HG02678 (cell line): ENCODE measurements at regions not wholly inside any gene's neighbourhood (a gene's known extent, or its start where the extent isn't known, plus 50 kb on each side); places are given as distances from the start of the nearest gene placed in this dataset.

ENCODE experiments used
- ATAC-seq: cut with Tn5 transposase; IDR thresholded peaks from one replicate; pipeline ENCODE4 v1.9.1; 2021; ENCODE audit warnings: mild to moderate bottlenecking, moderate library complexity; ENCODE audit not compliant: unreplicated experiment

DNA sequence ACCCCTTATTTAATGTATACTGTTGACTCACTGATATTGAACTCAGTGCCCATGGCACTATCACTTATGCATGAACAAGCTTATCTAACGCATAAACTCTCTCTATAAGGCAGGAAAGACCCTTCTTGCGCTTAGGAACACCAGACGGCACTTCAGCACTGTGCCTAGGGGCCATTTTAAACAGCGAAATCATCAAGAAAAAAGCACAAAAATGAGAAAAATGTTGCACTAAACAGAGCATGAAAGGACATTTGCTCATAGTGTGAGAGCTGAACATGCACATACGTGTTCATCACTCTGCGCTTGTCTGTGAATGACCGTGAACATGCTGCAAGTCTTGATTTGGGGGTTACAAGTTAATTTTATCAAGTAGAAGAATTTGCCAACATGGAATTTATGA is 109.6 kb downstream of the WDR11 start:
- ATAC-seq, result no peak

DNA sequence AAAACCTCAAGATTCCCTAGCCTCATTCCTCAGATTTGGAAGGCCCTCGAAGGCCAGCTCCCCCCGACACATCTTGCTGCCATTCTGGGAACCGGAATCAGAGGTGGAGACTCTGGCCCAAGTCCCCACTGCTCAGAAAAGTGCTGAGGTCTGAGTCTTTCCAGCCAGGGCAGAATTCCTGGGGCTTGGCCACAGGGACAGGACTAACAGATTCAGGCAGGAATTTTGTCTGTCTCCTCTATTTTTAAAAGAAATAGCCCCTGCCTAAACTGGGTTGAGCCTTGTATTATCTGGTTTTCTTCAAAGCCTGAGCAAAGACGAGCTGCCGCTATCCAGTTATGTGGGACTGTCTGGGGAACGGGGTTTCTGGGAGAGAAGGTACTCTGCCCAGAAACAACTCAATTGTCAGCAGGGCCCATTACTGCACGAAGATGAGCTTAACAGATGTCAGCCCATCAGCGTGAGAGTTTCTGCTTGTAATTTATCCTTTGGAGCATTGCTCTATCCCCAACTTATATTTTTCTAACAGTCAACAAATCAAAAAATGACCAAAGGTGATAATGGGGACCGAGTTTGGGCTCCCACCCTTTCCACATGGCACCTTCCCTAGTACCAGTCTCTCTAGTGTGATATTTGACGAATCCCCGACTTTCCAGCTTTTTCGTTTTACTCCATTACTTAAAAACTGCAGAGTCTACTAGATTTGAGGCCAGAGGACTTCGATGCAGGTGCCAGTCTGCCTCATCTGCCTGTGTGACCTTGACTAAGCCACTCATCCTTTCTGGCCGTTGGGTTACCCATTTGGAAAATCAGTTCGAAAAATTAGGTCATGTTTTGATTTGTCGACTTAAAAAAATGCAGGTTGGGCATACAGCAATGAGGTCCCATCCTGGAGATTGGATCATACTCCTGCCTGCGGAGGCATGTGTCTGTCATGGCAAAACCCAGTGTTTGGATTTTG is 110.9 kb downstream of the WDR11 start:
- no peak for ATAC-seq

DNA sequence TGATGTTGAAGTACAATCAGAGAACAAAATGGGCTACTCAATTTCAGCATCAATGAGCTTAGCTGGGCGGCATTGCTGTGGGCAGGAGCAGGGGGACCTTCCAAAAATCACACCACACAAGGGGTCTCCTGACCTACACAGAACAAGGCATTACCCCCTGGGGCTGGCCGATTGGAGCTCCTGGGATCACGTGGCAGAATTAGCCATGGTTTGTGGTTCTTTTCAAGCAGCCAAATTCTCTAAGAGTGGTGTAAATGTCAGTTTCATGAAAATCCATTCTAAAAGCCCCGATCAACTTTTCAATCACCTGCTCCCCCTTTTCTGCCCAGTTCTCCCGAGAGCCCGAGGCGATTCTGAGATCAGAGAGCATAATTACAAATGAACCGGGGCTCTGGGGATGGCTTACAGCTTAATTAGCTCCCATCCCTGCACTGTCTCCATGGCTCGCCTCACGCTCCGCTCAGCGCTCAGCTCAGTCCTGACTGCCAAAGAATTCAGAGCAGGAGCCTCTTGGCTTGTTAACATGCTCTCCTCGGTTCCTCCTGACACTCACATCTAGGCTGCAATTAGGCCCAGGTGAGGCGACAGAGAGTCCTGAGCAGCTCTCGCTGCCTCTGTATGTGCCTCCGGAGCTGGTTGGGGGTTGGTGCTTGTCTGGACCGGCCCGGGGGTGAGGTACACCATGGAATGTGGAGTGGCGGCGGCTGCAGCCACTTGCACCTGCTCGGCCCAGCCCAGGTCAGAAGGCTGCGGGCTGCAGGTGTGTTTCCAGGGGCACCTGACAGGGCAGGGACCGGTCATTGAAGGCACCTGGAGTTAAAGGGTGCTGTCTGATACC is 111.8 kb downstream of the WDR11 start:
- ATAC-seq, result no peak

DNA sequence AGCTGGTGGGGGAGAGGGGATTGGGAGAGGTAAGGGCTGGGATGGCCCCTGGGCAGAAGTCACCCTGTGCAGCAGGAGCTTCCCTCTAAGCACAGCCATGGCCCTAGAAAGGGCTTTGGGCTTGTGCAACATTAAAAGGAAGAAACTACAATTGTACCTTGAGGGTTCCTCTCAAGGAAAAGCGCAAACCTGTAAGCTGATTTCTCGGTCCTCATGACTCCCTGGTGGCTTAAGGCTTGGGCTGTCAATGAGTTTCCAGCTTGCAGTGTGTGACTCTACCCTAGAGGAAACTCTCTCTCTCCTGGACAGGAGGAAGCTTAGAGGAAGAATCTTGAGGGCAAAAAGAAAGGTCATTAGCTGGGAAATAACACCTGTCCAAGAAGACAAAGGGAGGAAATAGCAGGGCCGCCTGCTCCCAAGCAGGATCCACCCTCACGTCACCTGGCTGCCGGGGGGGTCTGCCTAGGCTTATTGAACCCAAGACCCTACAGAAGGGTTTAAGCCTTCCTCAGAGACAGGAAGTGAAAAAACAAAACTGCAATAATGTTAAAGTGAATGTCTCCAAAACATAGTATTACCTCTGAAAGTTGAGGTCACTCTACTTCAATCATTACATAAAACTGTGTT is 112.5 kb downstream of the WDR11 start:
- no peak for ATAC-seq

DNA sequence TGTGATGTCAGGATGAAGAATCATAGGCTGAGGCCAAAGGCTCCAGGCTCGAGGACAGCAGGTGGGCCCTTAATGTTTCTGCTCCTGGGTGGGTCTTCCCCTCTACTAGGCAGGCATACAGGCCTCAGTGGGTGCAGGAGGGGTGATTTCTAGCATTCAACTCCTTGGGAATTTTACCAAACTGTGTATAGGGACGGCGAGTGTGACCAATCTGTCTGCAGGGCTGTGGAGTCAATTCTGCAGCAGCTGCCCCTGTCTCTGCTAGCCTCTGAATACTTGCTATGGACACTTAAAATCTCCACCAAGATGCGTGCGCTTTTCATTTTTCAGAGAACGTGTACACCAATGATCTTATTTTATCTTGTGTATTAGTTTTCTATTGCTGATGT is 115.5 kb downstream of the WDR11 start:
- no peak for ATAC-seq

DNA sequence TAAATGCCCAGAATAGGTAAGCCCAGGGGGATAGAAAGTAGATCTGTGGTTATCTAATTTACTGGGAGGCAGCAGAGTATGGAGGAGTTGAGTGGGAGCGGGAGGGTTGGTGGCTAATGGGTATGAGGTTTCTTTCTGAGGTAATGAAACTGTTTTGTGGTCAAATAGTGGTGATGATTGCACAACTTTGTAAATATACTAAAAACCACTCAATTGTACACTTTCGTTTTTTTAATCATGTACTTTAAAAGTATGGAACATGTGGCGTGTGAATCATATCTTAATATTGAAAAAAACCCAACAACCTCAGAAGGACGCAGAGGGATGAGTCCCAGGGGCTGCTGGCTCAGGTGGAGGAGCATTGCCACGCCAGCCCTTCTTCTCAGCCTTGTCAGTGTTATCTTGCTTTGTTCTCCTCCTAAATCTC is 118.1 kb downstream of the WDR11 start:
- peak; percentile 78 for ATAC-seq

DNA sequence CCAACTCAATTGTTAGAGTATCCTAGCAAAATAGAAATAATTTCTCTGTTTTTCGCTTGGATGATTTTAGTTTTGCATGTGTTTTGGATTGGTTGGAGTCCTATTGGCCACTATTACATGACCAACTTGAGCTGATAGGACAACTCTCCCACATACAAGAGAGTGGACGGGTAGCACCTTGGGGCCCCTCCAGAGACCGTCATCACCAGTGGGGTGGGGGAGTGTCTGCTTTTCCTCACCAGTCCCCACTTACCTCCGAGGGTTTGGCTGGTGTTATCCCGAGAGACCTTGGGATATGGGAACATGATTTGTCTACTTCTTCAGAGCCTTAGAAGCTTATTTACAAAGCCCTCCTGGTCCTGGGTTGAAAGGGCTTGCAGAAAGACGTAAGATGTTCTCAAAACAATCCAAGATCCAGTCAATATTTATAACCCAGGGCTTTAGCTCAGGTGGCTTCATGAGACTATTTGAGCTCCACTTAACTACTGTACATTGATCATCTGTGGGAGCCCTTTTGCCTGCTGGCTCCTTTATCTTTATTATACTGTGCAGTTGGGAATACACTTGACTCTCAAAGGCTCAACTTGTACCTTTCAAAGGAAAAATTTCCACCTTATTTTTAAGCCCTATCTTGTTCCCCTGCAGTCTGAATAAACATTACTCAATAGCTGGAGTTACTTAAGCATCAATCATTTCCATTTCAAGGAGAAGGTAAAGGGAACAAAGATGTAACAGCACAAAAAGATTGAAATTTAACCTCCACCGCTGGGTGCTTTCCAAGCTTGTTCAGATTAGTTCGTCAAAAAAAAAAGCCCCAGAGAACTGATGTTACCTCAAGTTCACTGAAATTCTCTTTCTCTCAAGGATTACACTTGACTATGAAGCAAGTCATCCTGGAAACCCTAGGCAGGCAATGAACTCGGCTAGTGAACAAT is 119.7 kb downstream of the WDR11 start:
- ATAC-seq, result no peak

DNA sequence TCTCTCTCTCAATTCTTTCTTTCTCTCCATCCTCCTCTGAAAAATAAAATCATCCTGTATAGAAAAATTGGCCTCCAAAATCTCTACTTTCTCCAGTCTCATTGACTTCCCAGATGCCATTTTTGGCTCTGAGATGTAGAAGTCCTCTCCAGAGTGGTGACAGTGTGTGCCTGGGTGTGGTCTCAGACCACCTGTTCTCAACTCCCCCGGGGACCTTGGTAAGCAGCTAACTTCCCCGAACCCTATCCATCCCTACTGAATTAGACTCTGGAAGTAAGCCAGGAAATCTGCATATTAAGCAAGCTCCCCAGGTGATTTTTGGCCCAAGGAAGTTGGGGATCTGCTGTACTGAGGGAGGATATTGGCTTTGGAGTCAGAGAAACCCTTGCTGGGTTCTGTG is 120.5 kb downstream of the WDR11 start:
- ATAC-seq, result no peak

DNA sequence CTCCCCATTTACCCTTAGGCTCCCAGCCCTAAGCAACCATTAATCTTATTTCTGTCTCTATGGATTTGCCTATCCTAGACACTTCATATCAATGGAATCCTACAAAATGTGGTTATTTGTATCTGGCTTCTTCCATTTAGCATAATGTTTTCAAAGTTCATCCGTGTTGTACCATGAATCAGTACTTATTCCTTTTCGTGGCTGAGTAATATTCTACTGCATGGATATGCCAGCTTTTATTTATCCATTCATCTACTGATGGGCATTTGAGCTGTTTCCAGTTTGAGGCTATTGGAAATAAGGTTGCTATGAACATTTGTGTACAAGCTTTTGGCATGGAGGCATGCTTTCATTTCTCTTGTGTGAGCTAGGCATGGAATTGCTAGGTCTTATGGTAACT is 121.1 kb downstream of the WDR11 start:
- no peak for ATAC-seq

DNA sequence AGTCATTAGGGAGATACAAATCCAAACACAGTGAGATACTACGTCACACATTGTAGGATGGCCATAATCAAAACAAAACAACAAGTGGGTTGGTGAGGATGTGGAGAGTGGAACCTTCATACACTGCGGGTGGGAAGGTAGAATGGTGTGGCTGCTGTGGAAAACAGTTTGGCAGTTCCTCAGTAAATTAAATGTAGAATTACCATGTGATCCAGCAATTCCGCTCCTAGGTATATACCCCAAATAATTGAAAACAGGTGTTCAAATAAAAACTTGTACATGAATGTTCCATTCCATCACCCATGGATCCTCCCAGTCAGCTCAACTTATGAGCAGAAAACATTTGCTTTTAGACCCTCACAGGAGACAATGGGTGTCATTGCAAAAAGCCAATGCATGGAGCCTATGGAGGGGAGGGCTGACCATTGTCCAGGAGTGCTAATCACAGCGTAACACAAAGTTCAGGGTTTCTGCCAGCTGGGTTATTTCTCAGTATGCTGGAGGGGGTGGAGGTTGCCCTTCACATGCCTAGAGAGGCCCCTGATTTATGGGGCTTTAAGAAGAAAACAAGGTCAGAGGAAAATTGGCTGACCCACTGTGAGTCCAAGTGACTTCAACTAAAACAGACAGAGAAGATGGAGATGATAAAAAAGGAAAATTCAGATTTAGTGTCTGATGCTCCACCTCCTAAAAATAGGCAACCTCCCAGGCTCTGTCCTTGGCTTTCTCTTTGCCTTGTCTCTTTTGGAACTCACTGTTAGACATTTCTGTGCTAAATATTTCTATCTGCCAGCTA is 124.1 kb downstream of the WDR11 start:
- ATAC-seq, result no peak

DNA sequence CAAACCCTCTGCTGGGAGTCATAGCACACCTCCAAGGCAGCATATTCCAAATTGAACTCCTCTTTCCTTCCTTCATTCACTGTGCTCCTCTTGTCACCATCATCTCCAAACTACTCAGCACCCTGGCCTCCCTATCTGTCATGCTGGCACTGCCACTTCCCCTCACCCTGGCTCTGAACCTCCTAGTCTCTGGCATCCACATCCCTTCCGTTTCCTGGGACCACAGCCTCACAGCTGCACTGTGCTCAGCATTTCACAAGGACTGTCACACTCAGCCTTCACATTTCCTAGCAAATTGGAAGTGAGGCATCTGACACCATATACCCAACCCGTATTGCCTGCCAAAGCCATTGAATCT is 124.7 kb downstream of the WDR11 start:
- ATAC-seq, result no peak

DNA sequence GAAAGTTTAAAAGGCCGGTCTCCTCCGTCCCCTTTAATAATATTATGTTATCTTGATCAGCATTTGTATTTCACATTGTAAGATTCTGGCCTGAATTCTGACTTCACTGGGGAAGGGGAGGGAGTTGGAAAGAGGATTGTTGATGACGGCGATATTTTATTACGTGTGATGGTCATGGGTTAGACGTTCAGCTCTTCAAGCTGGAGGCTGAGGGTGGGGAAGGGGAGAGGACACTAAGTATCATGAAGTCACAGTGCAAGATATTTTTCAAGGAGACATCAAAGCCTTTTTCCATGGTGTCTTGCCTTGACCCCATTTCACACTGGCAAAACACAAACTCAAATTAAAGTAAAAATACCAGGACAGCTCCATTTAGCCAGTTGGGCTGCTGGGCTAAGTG is 126.7 kb downstream of the WDR11 start:
- no peak for ATAC-seq

DNA sequence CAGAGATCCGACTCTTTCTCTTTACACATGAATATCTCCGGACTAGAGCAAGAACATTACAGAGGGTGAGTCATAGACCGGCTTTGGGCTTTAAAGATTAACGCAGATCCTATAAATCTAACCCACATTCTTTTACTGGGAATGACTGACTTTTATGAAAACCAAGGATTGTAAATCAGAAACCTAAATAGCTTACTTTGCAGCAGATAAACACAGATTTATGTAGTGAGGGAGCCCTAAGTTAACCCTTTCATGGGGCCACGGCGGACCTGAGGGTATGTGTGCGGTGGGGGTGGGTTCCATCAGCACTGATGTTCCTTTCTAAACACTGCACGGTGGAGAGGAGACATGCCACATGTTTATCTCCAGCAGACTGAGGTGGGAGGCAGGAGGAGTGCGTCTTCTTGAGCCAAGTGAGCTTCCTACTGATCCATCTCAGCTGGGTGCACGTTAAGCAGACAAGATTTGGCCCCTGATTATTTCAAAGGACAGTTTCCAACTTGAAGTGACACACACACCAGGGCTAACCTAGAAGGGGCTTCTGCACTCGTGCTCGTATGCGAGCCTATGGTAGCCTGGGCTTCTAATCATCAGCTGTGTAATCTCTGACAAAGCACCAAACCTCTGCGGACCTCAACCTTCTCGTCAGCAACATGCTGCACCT is 127.6 kb downstream of the WDR11 start:
- no peak for ATAC-seq

DNA sequence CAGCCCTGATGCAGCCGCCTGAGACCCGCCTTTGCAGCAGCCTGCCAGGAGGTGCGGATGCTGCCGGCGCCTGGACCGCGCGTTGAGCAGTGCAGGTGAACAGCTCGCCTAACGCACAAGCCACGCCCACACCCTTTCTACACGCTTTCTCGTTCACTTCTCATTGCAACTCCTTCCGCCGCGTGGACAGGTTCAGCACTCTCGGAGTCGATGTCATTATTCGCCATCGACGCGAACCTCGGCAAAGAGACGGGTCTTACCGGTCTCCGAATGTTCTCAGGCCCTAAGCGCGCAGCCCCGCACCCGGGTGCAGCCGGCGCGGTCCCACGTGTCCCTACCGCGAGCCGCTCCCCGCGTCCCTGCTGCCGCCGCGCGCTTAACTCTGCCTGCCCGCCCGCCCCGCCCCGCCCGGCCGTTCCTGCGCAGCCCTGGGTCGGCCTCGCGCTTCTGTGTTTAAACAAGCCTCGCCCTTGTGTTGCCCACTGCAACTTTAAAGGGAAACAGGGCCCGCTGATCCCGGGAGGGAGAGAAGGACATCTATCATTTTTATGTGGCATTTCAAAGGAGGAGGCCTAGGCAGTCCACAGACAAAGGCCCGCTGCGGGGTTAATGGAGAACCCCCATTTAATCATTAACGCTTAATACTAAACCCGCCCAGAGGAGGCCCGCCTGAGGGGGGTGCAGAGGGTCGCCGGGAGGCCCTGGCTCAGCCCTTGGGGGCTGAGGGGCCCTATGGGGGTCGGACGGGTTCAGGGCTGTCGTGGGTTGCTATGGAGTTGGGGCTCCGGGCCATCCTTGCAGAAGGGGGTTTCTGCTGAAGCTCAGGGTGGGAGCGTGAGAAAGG is 128.5 kb downstream of the WDR11 start:
- no peak for ATAC-seq

DNA sequence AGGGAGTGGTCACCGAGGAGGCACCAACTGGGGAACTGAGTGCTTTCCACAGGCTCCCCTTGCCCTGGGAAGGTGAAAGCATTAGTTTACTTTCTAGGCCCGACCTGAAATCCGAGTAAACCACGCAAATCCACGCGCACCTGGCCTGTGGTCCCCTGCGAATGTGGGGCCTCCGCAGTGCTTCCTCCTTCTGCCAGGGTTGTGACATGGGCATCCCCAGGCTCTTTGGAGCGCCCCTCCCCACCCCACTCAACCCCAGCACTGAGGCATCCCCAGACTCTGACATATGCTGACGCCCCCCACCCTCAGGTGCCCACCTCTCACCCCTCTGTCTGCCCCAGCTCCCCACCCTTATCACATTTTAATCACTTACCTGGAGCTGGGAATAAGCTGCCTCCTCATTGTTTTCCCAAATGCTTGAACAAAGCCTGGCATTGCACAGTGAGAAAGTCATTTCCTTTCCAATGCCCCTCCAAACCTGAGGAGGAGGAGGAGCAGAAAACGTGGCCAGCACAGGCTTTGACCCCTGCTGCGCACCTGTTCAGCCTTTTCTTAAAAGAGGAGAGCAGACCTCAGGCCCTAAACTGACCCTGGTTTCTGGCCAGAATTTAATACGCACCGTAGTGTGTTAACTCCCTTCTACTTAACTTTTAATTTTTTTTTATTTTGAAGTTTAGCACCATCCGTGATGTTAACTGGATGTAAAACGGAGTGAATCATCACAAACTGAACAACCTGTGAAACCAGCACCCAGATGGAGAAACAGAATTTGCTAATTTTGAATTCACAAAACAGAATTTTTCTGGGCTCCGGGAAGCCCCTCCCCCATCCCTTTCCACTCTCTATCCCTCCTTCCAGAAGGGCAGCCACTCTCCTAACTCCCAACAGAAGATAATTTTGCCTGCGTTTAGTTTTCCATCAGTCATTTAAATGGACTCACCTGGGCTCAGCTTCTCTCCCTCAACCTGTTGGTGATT is 129.4 kb downstream of the WDR11 start:
- ATAC-seq, result no peak

DNA sequence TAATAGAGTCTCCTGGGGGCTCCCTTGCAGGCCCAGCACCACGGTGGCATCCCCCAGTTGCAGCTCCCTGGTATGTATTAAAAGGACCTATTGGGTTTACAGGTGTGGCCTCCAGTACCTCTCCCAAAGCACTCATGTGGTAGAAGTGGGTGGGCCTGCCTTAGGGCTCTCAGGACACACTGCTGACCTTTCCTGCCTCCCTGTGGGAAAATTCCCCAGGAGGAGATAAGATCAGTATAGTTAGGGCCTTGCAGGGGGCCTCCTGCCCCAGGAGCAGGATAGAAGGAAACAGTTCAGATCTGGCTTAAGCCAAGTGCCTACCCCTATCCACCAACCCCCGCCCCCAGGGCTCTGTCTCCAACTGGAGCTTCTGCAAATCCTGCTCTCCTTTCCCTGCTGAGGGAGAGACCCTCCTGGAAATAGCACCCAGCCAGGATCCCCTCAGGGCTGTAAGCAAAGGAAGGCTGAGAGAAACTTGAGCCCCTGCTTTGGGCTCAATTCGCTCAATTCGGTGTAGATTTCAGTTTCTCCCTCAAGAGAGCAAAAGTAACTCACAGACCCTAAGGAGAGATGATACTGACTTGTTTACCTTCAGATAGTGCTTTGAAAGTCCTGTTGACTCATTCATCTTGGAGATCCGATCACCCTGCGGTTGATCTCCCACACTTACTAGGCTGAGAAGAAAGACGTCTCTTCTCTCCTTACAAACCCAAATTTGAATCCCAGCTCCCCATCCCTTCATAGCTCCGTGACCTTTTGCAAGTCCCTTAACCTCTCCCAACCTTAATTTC is 130.6 kb downstream of the WDR11 start:
- ATAC-seq, result no peak
